Pancreas (tissue), 10 donors: ENCODE measurements at regions not wholly inside any gene's neighbourhood (a gene's known extent, or its start where the extent isn't known, plus 50 kb on each side); places are given as distances from the start of the nearest gene placed in this dataset.

Experiments used
- ATAC-seq, 4 donors: fragments of 200-7000 bp; cut with Tn5 transposase; one replicate each; pipeline versions ENCODE4 v1.8.0 to v1.9.1; 2020; ENCODE audit warnings: mild to moderate bottlenecking in 4 of 4, moderate library complexity in 4 of 4
- DNase-seq, 6 donors: peaks; one replicate each; pipeline ENCODE4 v3.0.0-alpha.2; 2020
- FAIRE-seq: peaks from 2 replicates; lab custom pipeline; 2012; peaks lifted over from hg19 to GRCh38; lab: Jason Lieb, UNC
- H3K27ac ChIP-seq, 4 donors: fragments of 200-600 bp; sonication (generic); 1 replicate in 3 of 4; 2 replicates in 1 of 4; pipeline versions ENCODE4 v1.5.0 to v1.8.0; 2020
- H3K27me3 ChIP-seq, 4 donors: fragments of 200-600 bp; one replicate each; pipeline ENCODE4 v1.8.0; 2021
- H3K36me3 ChIP-seq, 3 donors: fragments of 200-600 bp; sonication (generic) in 1 of 3; one replicate each; pipeline versions ENCODE4 v1.5.0 to v1.8.0; 2020 to 2021
- H3K4me1 ChIP-seq, 3 donors: fragments of 200-600 bp; one replicate each; pipeline ENCODE4 v1.8.0; 2021
- H3K4me3 ChIP-seq, 4 donors: fragments of 200-600 bp; sonication (generic) in 2 of 4; one replicate each; pipeline versions ENCODE4 v1.5.0 to v1.8.0; 2020 to 2021
- H3K9me3 ChIP-seq, 4 donors: fragments of 200-600 bp; one replicate each; pipeline ENCODE4 v1.8.0; 2021
- CTCF ChIP-seq, 4 donors: fragments of 200-600 bp; sonication (generic) in 3 of 4; IDR thresholded peaks; one replicate each; pipeline versions ENCODE4 v1.5.0 to v1.8.0; 2021; ENCODE audit warnings: antibody characterized with exemption in 4 of 4
- WGBS, 2 donors: extraction: QIAGEN DNeasy Blood & Tissue Kit; methylation state at CpG; one replicate each; pipeline ENCODE4 v1.1.7; 2013; 5-methylcytosine and 5-hydroxymethylcytosine counted together
- intact Hi-C, 3 donors: fragments of 100-400 bp; cut with DNase I; formaldehyde crosslinking; loops; one replicate each; pipeline versions ENCODE4 v1.11.1 to v1.14.2; 2022
- donor health status: healthy with polysubstance abuse.
- donor health status: DM: no; HTN: no; CAD: no; lungs with moderate emphysema.
- donor health status: DM: no; HTN: no; CAD: no.
- donor health status: control.
- donor health status: control.
- donor health status: Bipolar disorder and iron deficiency.
- donor health status: DM: yes; HTN: yes; CAD: no.
- donor health status: DM: no; HTN: no; CAD: no.
- donor health status: DM: no; HTN: no; CAD: no.
- donor health status: DM: yes; HTN: yes; CAD: no.

GRCh38 chr2:156708051-156708450 lies 271.9 kb downstream of the GPD2 start:
- no peaks in the 10 kb centered on the region for H3K36me3 ChIP-seq
- no peak for FAIRE-seq
- DNase-seq, result no peak
- H3K27me3 ChIP-seq, result no peaks in the 10 kb centered on the region
- no peak overlapping the region for H3K27ac ChIP-seq
- intact Hi-C loops, result no loop called here
- no peak for TF ChIP-seq CTCF (IDR thresholded peaks at IDR 0.05)
- H3K4me1 ChIP-seq, result no peaks in the 10 kb centered on the region
- H3K9me3 ChIP-seq, result no peaks in the 10 kb centered on the region
- no peak overlapping the region for H3K4me3 ChIP-seq
- no peak for ATAC-seq
- WGBS, 2 donors, result 75 to 78% methylated on average over 2 of the region's 2 CpGs

GRCh38 chr2:156709091-156709490 lies 272.9 kb downstream of the GPD2 start:
- 65 to 71% methylated on average over 4 of the region's 4 CpGs for WGBS, 2 donors
- Histone ChIP-seq H3K4me3 (no peak overlapping the region), H3K36me3 (no peaks in the 10 kb centered on the region), H3K27me3 (no peaks in the 10 kb centered on the region), H3K27ac (no peak overlapping the region), H3K4me1 (no peaks in the 10 kb centered on the region), H3K9me3 (no peaks in the 10 kb centered on the region)
- FAIRE-seq, result no peak
- no peak for DNase-seq
- ATAC-seq, result no peak
- intact Hi-C loops, result no loop called here
- no peak for TF ChIP-seq CTCF (IDR thresholded peaks at IDR 0.05)

GRCh38 chr2:156719036-156719435 lies 282.9 kb downstream of the GPD2 start:
- no peak for TF ChIP-seq CTCF (IDR thresholded peaks at IDR 0.05)
- WGBS, 2 donors, result 47 to 63% methylated on average over 3 of the region's 3 CpGs
- no peaks in the 10 kb centered on the region for H3K27me3 ChIP-seq
- no peak for FAIRE-seq
- no peaks in the 10 kb centered on the region for H3K9me3 ChIP-seq
- H3K4me1 ChIP-seq, result no peaks in the 10 kb centered on the region
- DNase-seq, result no peak
- ATAC-seq, result no peak
- H3K27ac ChIP-seq, result no peak overlapping the region
- intact Hi-C loops, result no loop called here
- H3K4me3 ChIP-seq, result no peak overlapping the region
- H3K36me3 ChIP-seq, result no peaks in the 10 kb centered on the region

- Histone ChIP-seq H3K27me3 (no peaks in the 10 kb centered on the region), H3K27ac (no peak overlapping the region), H3K36me3 (no peaks in the 10 kb centered on the region), H3K4me3 (no peak overlapping the region), H3K4me1 (no peaks in the 10 kb centered on the region), H3K9me3 (no peaks in the 10 kb centered on the region)
- intact Hi-C loops, result no loop called here
- no peak for FAIRE-seq
- ATAC-seq, result no peak
- DNase-seq, result no peak
- no peak for TF ChIP-seq CTCF (IDR thresholded peaks at IDR 0.05)
Measured at GRCh38 chr2:156727867-156728266, 291.7 kb downstream of the GPD2 start.

GRCh38 chr2:156728328-156728727 lies 292.1 kb downstream of the GPD2 start:
- 78 to 89% methylated on average over 2 of the region's 2 CpGs for WGBS, 2 donors
- H3K27me3 ChIP-seq, result no peaks in the 10 kb centered on the region
- no peak for DNase-seq
- ATAC-seq, result no peak
- FAIRE-seq, result no peak
- H3K4me1 ChIP-seq, result no peaks in the 10 kb centered on the region
- H3K9me3 ChIP-seq, result no peaks in the 10 kb centered on the region
- intact Hi-C loops, result no loop called here
- no peak overlapping the region for H3K4me3 ChIP-seq
- no peaks in the 10 kb centered on the region for H3K36me3 ChIP-seq
- no peak overlapping the region for H3K27ac ChIP-seq
- TF ChIP-seq CTCF (IDR thresholded peaks at IDR 0.05), result no peak
